Cardiac muscle cell (in vitro differentiated cells and primary cell): ENCODE measurements at regions not wholly inside any gene's neighbourhood (a gene's known extent, or its start where the extent isn't known, plus 50 kb on each side); places are given as distances from the start of the nearest gene placed in this dataset.

Experiments
- DNase-seq, 2 donors: peaks; one replicate each; pipeline versions ENCODE4 v3.0.0 to v3.0.0-alpha.2; 2010 to 2017; ENCODE audit warnings: low read depth in 1 of 2, low spot score in 1 of 2
- H3K27ac ChIP-seq: fragments of 200-600 bp; sonication (generic); 2 replicates; pipeline ENCODE4 v1.5.1; 2016
- H3K27me3 ChIP-seq: fragments of 200-600 bp; sonication (generic); 2 replicates; pipeline ENCODE4 v1.6.0; 2016; ENCODE audit warnings: control low read depth
- H3K36me3 ChIP-seq: fragments of 200-600 bp; sonication (generic); 2 replicates; pipeline ENCODE4 v1.5.1; 2016; ENCODE audit warnings: control low read depth
- H3K4me1 ChIP-seq: fragments of 200-600 bp; sonication (generic); 2 replicates; pipeline ENCODE4 v1.8.1; 2017; ENCODE audit warnings: low read depth, mild to moderate bottlenecking, mixed run types
- H3K4me3 ChIP-seq: fragments of 200-600 bp; sonication (generic); 2 replicates; pipeline ENCODE4 v1.5.1; 2016; ENCODE audit warnings: mild to moderate bottlenecking
- H3K9me3 ChIP-seq: fragments of 200-600 bp; sonication (generic); 2 replicates; pipeline ENCODE4 v1.5.1; 2017; ENCODE audit warnings: low read depth, mild to moderate bottlenecking, control low read depth
- CTCF ChIP-seq: IDR thresholded peaks from 2 replicates; pipeline ENCODE4 v1.5.1; 2012; ENCODE audit warnings: low read depth, mild to moderate bottlenecking, low read length

GRCh38 chr15:31486506-31486905 is 159.9 kb downstream of the KLF13 start:
- Histone ChIP-seq H3K27ac (no peak overlapping the region), H3K27me3 (peaks cover 45% of the 10 kb centered on the region), H3K9me3 (no peaks in the 10 kb centered on the region), H3K4me1 (no peaks in the 10 kb centered on the region), H3K36me3 (no peaks in the 10 kb centered on the region), H3K4me3 (no peak overlapping the region)
- DNase-seq, result no peak
- TF ChIP-seq CTCF, result no peak

GRCh38 chr15:31486906-31487695 is 160.5 kb downstream of the KLF13 start:
- Histone ChIP-seq H3K4me3 (no peak overlapping the region), H3K27ac (no peak overlapping the region), H3K27me3 (peaks cover 39% of the 10 kb centered on the region), H3K4me1 (no peaks in the 10 kb centered on the region), H3K9me3 (no peaks in the 10 kb centered on the region), H3K36me3 (no peaks in the 10 kb centered on the region)
- no peak for DNase-seq
- no peak for TF ChIP-seq CTCF

- H3K27ac ChIP-seq, result no peak overlapping the region
- no peaks in the 10 kb centered on the region for H3K9me3 ChIP-seq
- no peak overlapping the region for H3K4me3 ChIP-seq
- peaks cover 31% of the 10 kb centered on the region for H3K27me3 ChIP-seq
- peak in 1 of 2 donors; percentile 15 for DNase-seq
- no peaks in the 10 kb centered on the region for H3K4me1 ChIP-seq
- no peaks in the 10 kb centered on the region for H3K36me3 ChIP-seq
- TF ChIP-seq CTCF, result no peak
These were observed 161.3 kb downstream of the KLF13 start for GRCh38 chr15:31487811-31488436.

- Histone ChIP-seq H3K27ac (no peak overlapping the region), H3K9me3 (no peaks in the 10 kb centered on the region), H3K36me3 (no peaks in the 10 kb centered on the region), H3K4me3 (no peak overlapping the region), H3K4me1 (no peaks in the 10 kb centered on the region), H3K27me3 (peaks cover 24% of the 10 kb centered on the region)
- peak; percentile 79 to 93 for DNase-seq
- peak; percentile 87 for TF ChIP-seq CTCF
These were observed 162.0 kb downstream of the KLF13 start for GRCh38 chr15:31488437-31489204.

GRCh38 chr15:31489281-31489680 is 162.6 kb downstream of the KLF13 start:
- H3K4me1 ChIP-seq, result no peaks in the 10 kb centered on the region
- H3K36me3 ChIP-seq, result no peaks in the 10 kb centered on the region
- TF ChIP-seq CTCF, result no peak
- no peak for DNase-seq
- H3K4me3 ChIP-seq, result no peak overlapping the region
- H3K27ac ChIP-seq, result no peak overlapping the region
- H3K9me3 ChIP-seq, result no peaks in the 10 kb centered on the region
- H3K27me3 ChIP-seq, result peaks cover 20% of the 10 kb centered on the region
